H9 (cell line): ENCODE measurements at regions not wholly inside any gene's neighbourhood (a gene's known extent, or its start where the extent isn't known, plus 50 kb on each side); places are given as distances from the start of the nearest gene placed in this dataset.

ENCODE experiments used
- DNase-seq: peaks from one replicate; pipeline ENCODE4 v3.0.0-alpha.2; 2017
- H2AFZ ChIP-seq: one replicate; pipeline ENCODE4 v1.6.1; 2013; ENCODE audit warnings: mild to moderate bottlenecking, low read length, control low read depth, moderate library complexity
- H2AK5ac ChIP-seq: 2 replicates; pipeline ENCODE4 v1.6.1; 2013; ENCODE audit warnings: low read length, control low read depth, mixed read lengths; ENCODE audit not compliant: insufficient read length
- H2BK120ac ChIP-seq: one replicate; pipeline ENCODE4 v1.6.1; 2013; ENCODE audit warnings: low read depth, mild to moderate bottlenecking, low read length, control low read depth, inconsistent platforms; ENCODE audit not compliant: poor library complexity, severe bottlenecking
- H2BK12ac ChIP-seq: 2 replicates; pipeline ENCODE4 v1.6.1; 2013; ENCODE audit warnings: low read length, control low read depth, mixed read lengths, low read depth; ENCODE audit not compliant: insufficient read length
- H2BK15ac ChIP-seq: 2 replicates; pipeline ENCODE4 v1.6.1; 2013; ENCODE audit warnings: low read depth, low read length, control low read depth
- H2BK20ac ChIP-seq: one replicate; pipeline ENCODE4 v1.6.1; 2013; ENCODE audit warnings: low read depth, mild to moderate bottlenecking, low read length, control low read depth, inconsistent platforms; ENCODE audit not compliant: poor library complexity, severe bottlenecking
- H2BK5ac ChIP-seq: 2 replicates; pipeline ENCODE4 v1.6.1; 2013; ENCODE audit warnings: low read length, control low read depth, mixed read lengths; ENCODE audit not compliant: insufficient read length
- H3K14ac ChIP-seq: 2 replicates; pipeline ENCODE4 v1.6.1; 2013; ENCODE audit warnings: low read length, control low read depth; ENCODE audit not compliant: insufficient read depth
- H3K18ac ChIP-seq: 2 replicates; pipeline ENCODE4 v1.6.1; 2013; ENCODE audit warnings: low read depth, mild to moderate bottlenecking, mixed read lengths, low read length, control low read depth; ENCODE audit not compliant: insufficient read length
- H3K23ac ChIP-seq: 2 replicates; pipeline ENCODE4 v1.6.1; 2013; ENCODE audit warnings: low read length, control low read depth, mixed read lengths, low read depth; ENCODE audit not compliant: insufficient read length
- H3K23me2 ChIP-seq: 2 replicates; pipeline ENCODE4 v1.6.1; 2013; ENCODE audit warnings: low read depth, mild to moderate bottlenecking, mixed read lengths, low read length, control low read depth; ENCODE audit not compliant: insufficient read length, poor library complexity, severe bottlenecking
- H3K27ac ChIP-seq: 2 replicates; pipeline ENCODE4 v1.5.1; 2013; ENCODE audit warnings: low read length, control low read depth, mixed read lengths, low read depth; ENCODE audit not compliant: insufficient read length
- H3K27me3 ChIP-seq: 2 replicates; pipeline ENCODE4 v1.6.1; 2013; ENCODE audit warnings: low read length, control low read depth, inconsistent platforms; ENCODE audit not compliant: insufficient read depth
- H3K4ac ChIP-seq: 2 replicates; pipeline ENCODE4 v1.6.1; 2013; ENCODE audit warnings: low read depth, mild to moderate bottlenecking, control low read depth, inconsistent platforms, low read length, moderate library complexity
- H3K4me1 ChIP-seq: 2 replicates; pipeline ENCODE4 v1.6.1; 2013; ENCODE audit warnings: low read length, control low read depth, inconsistent platforms; ENCODE audit not compliant: insufficient read depth
- H3K4me2 ChIP-seq: 2 replicates; pipeline ENCODE4 v1.6.1; 2013; ENCODE audit warnings: low read length, control low read depth, mixed read lengths; ENCODE audit not compliant: insufficient read length, insufficient read depth
- H3K56ac ChIP-seq: 2 replicates; pipeline ENCODE4 v1.6.1; 2013; ENCODE audit warnings: low read depth, mild to moderate bottlenecking, mixed read lengths, low read length, control low read depth; ENCODE audit not compliant: insufficient read length
- H3K79me1 ChIP-seq: 2 replicates; pipeline ENCODE4 v1.6.1; 2013; ENCODE audit warnings: low read depth, mild to moderate bottlenecking, moderate library complexity, low read length, control low read depth, inconsistent platforms; ENCODE audit not compliant: insufficient read depth, poor library complexity, severe bottlenecking
- H3K79me2 ChIP-seq: 2 replicates; pipeline ENCODE4 v1.6.1; 2013; ENCODE audit warnings: low read length, control low read depth, inconsistent platforms; ENCODE audit not compliant: insufficient read depth
- H3K9ac ChIP-seq: 2 replicates; pipeline ENCODE4 v1.6.1; 2013; ENCODE audit warnings: low read length, control low read depth, mixed read lengths; ENCODE audit not compliant: insufficient read length; ENCODE audit errors: extremely low read depth
- H3K9me3 ChIP-seq: one replicate; pipeline ENCODE4 v1.6.1; 2013; ENCODE audit warnings: low read depth, low read length, inconsistent platforms; ENCODE audit not compliant: control insufficient read depth
- H3T11ph ChIP-seq: one replicate; pipeline ENCODE4 v1.6.1; 2013; ENCODE audit warnings: mild to moderate bottlenecking, low read length, control low read depth, inconsistent platforms
- H4K20me1 ChIP-seq: one replicate; pipeline ENCODE4 v1.6.1; 2013; ENCODE audit not compliant: control insufficient read depth, insufficient read length, insufficient read depth
- H4K5ac ChIP-seq: 2 replicates; pipeline ENCODE4 v1.6.1; 2013; ENCODE audit warnings: low read depth, mild to moderate bottlenecking, mixed read lengths, low read length, control low read depth; ENCODE audit not compliant: insufficient read length
- H4K8ac ChIP-seq: replicated peaks from 2 replicates; pipeline ENCODE4 v1.6.1; 2013; ENCODE audit warnings: low read length, control low read depth, mixed read lengths, low read depth; ENCODE audit not compliant: insufficient read length
- H4K91ac ChIP-seq: 2 replicates; pipeline ENCODE4 v1.6.1; 2013; ENCODE audit warnings: low read depth, mild to moderate bottlenecking, moderate library complexity, mixed read lengths, low read length, control low read depth; ENCODE audit not compliant: insufficient read length
- H3K27ac Mint-ChIP-seq, 3 experiments: 2 replicates in 2 of 3; 3 replicates in 1 of 3; pipeline ENCODE4 v1.8.0; 2020 to 2021; ENCODE audit warnings: mixed read lengths in 3 of 3, mild to moderate bottlenecking in 1 of 3, moderate library complexity in 1 of 3
- H3K27me3 Mint-ChIP-seq: 2 replicates; pipeline ENCODE4 v1.8.0; 2021; ENCODE audit warnings: low read depth, mild to moderate bottlenecking, moderate library complexity, mixed read lengths
- H3K36me3 Mint-ChIP-seq, 3 experiments: 2 replicates in 2 of 3; 3 replicates in 1 of 3; pipeline ENCODE4 v1.8.0; 2020 to 2021; ENCODE audit warnings: low read depth in 3 of 3, mixed read lengths in 3 of 3; ENCODE audit not compliant: insufficient read depth in 1 of 3
- H3K4me1 Mint-ChIP-seq, 2 experiments: 2 replicates each; pipeline ENCODE4 v1.8.0; 2020; ENCODE audit warnings: mixed read lengths in 2 of 2
- H3K4me3 Mint-ChIP-seq, 2 experiments: 2 replicates in 1 of 2; 3 replicates in 1 of 2; pipeline ENCODE4 v1.8.0; 2020 to 2021; ENCODE audit warnings: mild to moderate bottlenecking in 2 of 2, mixed read lengths in 2 of 2, moderate library complexity in 1 of 2
- H3K9me3 Mint-ChIP-seq, 2 experiments: 2 replicates in 1 of 2; 3 replicates in 1 of 2; pipeline ENCODE4 v1.8.0; 2020; ENCODE audit warnings: mild to moderate bottlenecking in 2 of 2, mixed read lengths in 2 of 2, moderate library complexity in 1 of 2
- CTCF ChIP-seq: fragments of 200-600 bp; sonication (generic); conservative IDR thresholded peaks from 3 replicates; pipeline ENCODE4 v1.8.0; 2021; ENCODE audit warnings: antibody characterized with exemption, mild to moderate bottlenecking
- WGBS: extraction: QIAGEN DNeasy Blood & Tissue Kit; methylation state at CpG from one replicate; pipeline ENCODE4 v1.1.7; 2013; ENCODE audit warnings: missing lambda C conversion rate, low lambda C conversion rate, mixed read lengths; ENCODE audit not compliant: insufficient read length; ENCODE audit errors: extremely low coverage; 5-methylcytosine and 5-hydroxymethylcytosine counted together

- H4K5ac ChIP-seq = no peak overlapping the region
- TF ChIP-seq CTCF = no peak
- H3K14ac ChIP-seq = no peak overlapping the region
- no peak overlapping the region for H3K23ac ChIP-seq
- no peak overlapping the region for H2AFZ ChIP-seq
- H3K36me3 Mint-ChIP-seq = no peaks in the 10 kb centered on the region
- no peaks in the 10 kb centered on the region for H3K9me3 Mint-ChIP-seq
- H3K23me2 ChIP-seq = no peaks in the 10 kb centered on the region
- no peak overlapping the region for H3K4me2 ChIP-seq
- no peak overlapping the region for H3K27ac Mint-ChIP-seq
- H2BK15ac ChIP-seq = no peak overlapping the region
- no peak overlapping the region for H3K18ac ChIP-seq
- no peak overlapping the region for H2AK5ac ChIP-seq
- H3K4ac ChIP-seq = no peak overlapping the region
- no peak overlapping the region; a peak in 1 of 5 replicates for H3K4me3 Mint-ChIP-seq
- H2BK20ac ChIP-seq = no peak overlapping the region
- no peak overlapping the region for H2BK5ac ChIP-seq
- H3K4me1 Mint-ChIP-seq = no peaks in the 10 kb centered on the region
- no peaks in the 10 kb centered on the region for H3K4me1 ChIP-seq
- no peak overlapping the region for H3K27ac ChIP-seq
- DNase-seq = no peak
- no peak overlapping the region for H3K9ac ChIP-seq
- no peaks in the 10 kb centered on the region for H3K27me3 Mint-ChIP-seq
- no peaks in the 10 kb centered on the region for H3K79me1 ChIP-seq
- H2BK120ac ChIP-seq = no peak overlapping the region
- H3K27me3 ChIP-seq = no peaks in the 10 kb centered on the region
- H3K9me3 ChIP-seq = no peaks in the 10 kb centered on the region
- no peak overlapping the region for H4K91ac ChIP-seq
- H2BK12ac ChIP-seq = no peak overlapping the region
- no peaks in the 10 kb centered on the region for H4K20me1 ChIP-seq
- no peak overlapping the region for H3T11ph ChIP-seq
- no CpG with 5 or more reads among the region's 1 CpG for WGBS
- H3K79me2 ChIP-seq = no peaks in the 10 kb centered on the region
- no peak overlapping the region for H4K8ac ChIP-seq
- H3K56ac ChIP-seq = no peak overlapping the region
Observed at GRCh38 chr1:65623895-65624294, 168.8 kb upstream of the PDE4B start.
